NCI-H748 (cell line): ENCODE measurements at regions not wholly inside any gene's neighbourhood (a gene's known extent, or its start where the extent isn't known, plus 50 kb on each side); places are given as distances from the start of the nearest gene placed in this dataset.

Experiments used
- DNase-seq: peaks from one replicate; lab custom pipeline; 2025; ENCODE audit not compliant: unreplicated experiment; lab: John Stamatoyannopoulos, UW

GRCh38 chr13:65095161-65096082 lies 2134.7 kb downstream of the PCDH9 start:
- no peak for DNase-seq

GRCh38 chr13:65093357-65093756 lies 2136.8 kb downstream of the PCDH9 start:
- DNase-seq: no peak

- no peak for DNase-seq
Measured at GRCh38 chr13:65091031-65091430, 2139.1 kb downstream of the PCDH9 start.

- no peak for DNase-seq
Measured at GRCh38 chr13:65090186-65090585, 2139.9 kb downstream of the PCDH9 start.

- no peak for DNase-seq
Measured at GRCh38 chr13:65088906-65089305, 2141.2 kb downstream of the PCDH9 start.

GRCh38 chr13:65085977-65086376 lies 2144.2 kb downstream of the PCDH9 start:
- DNase-seq: no peak

GRCh38 chr13:65074248-65074647 lies 2155.9 kb downstream of the PCDH9 start:
- DNase-seq: no peak

GRCh38 chr13:65064967-65065366 lies 2165.2 kb downstream of the PCDH9 start:
- peak; percentile 27 for DNase-seq

GRCh38 chr13:65063753-65064152 lies 2166.4 kb downstream of the PCDH9 start:
- DNase-seq: no peak

GRCh38 chr13:65057986-65058385 lies 2172.2 kb downstream of the PCDH9 start:
- DNase-seq: no peak

- no peak for DNase-seq
Measured at GRCh38 chr13:65054277-65054676, 2175.9 kb downstream of the PCDH9 start.

GRCh38 chr13:65036999-65037398 lies 2193.1 kb downstream of the PCDH9 start:
- DNase-seq: no peak

GRCh38 chr13:65035302-65035701 lies 2194.8 kb downstream of the PCDH9 start:
- no peak for DNase-seq

- no peak for DNase-seq
Measured at GRCh38 chr13:65034266-65034665, 2195.9 kb downstream of the PCDH9 start.

GRCh38 chr13:65032825-65033224 lies 2197.3 kb downstream of the PCDH9 start:
- no peak for DNase-seq

GRCh38 chr13:65028101-65028500 lies 2202.0 kb downstream of the PCDH9 start:
- DNase-seq: no peak

- DNase-seq: no peak
Measured at GRCh38 chr13:65026505-65026904, 2203.6 kb downstream of the PCDH9 start.

- no peak for DNase-seq
Measured at GRCh38 chr13:65011378-65011777, 2218.8 kb downstream of the PCDH9 start.

GRCh38 chr13:64997438-64997837 lies 2232.7 kb downstream of the PCDH9 start:
- no peak for DNase-seq

- no peak for DNase-seq
Measured at GRCh38 chr13:64993514-64994164, 2236.5 kb downstream of the PCDH9 start.

GRCh38 chr13:64992314-64992713 lies 2237.8 kb downstream of the PCDH9 start:
- no peak for DNase-seq

- DNase-seq: no peak
Measured at GRCh38 chr13:64985075-64985474, 2245.1 kb downstream of the PCDH9 start.
